Endodermal cell (in vitro differentiated cells): ENCODE measurements at regions not wholly inside any gene's neighbourhood (a gene's known extent, or its start where the extent isn't known, plus 50 kb on each side); places are given as distances from the start of the nearest gene placed in this dataset.

Source experiments
- DNase-seq: peaks from one replicate; pipeline ENCODE4 v3.0.0-alpha.2; 2017
- H3K27ac ChIP-seq: 2 replicates; pipeline ENCODE4 v1.5.1; 2013; ENCODE audit warnings: mild to moderate bottlenecking, low read depth, low read length, moderate library complexity
- H3K27me3 ChIP-seq: 2 replicates; pipeline ENCODE4 v1.6.1; 2013; ENCODE audit warnings: mild to moderate bottlenecking, low read length, moderate library complexity; ENCODE audit not compliant: insufficient read depth, control insufficient read depth, poor library complexity, severe bottlenecking
- H3K36me3 ChIP-seq: 2 replicates; pipeline ENCODE4 v1.7.0; 2013; ENCODE audit warnings: mild to moderate bottlenecking, low read length, moderate library complexity; ENCODE audit not compliant: control insufficient read depth, insufficient read depth
- H3K4me1 ChIP-seq: one replicate; pipeline ENCODE4 v1.7.0; 2013; ENCODE audit warnings: low read length; ENCODE audit not compliant: control insufficient read depth, insufficient read depth
- H3K4me3 ChIP-seq: 2 replicates; pipeline ENCODE4 v1.5.1; 2013; ENCODE audit warnings: mild to moderate bottlenecking, low read length, moderate library complexity
- H3K9ac ChIP-seq: 2 replicates; pipeline ENCODE4 v1.6.1; 2013; ENCODE audit warnings: mild to moderate bottlenecking, low read length, moderate library complexity; ENCODE audit not compliant: poor library complexity, severe bottlenecking; ENCODE audit errors: extremely low read depth
- H3K9me3 ChIP-seq: 2 replicates; pipeline ENCODE4 v1.6.1; 2013; ENCODE audit warnings: mild to moderate bottlenecking, low read length, moderate library complexity; ENCODE audit not compliant: control insufficient read depth
- H3K27ac Mint-ChIP-seq: 2 replicates; pipeline ENCODE4 v1.8.0; 2020; ENCODE audit warnings: mixed read lengths
- H3K27me3 Mint-ChIP-seq: 2 replicates; pipeline ENCODE4 v1.8.0; 2021; ENCODE audit warnings: mild to moderate bottlenecking, mixed read lengths; ENCODE audit not compliant: insufficient read depth
- H3K36me3 Mint-ChIP-seq: 2 replicates; pipeline ENCODE4 v1.8.0; 2020; ENCODE audit warnings: low read depth, mixed read lengths
- H3K4me1 Mint-ChIP-seq: 2 replicates; pipeline ENCODE4 v1.8.0; 2020; ENCODE audit warnings: mixed read lengths
- H3K4me3 Mint-ChIP-seq: 2 replicates; pipeline ENCODE4 v1.8.0; 2020; ENCODE audit warnings: mild to moderate bottlenecking, moderate library complexity, mixed read lengths
- H3K9me3 Mint-ChIP-seq: 2 replicates; pipeline ENCODE4 v1.8.0; 2020; ENCODE audit warnings: mild to moderate bottlenecking, mixed read lengths
- CTCF ChIP-seq: fragments of 200-600 bp; sonication (generic); conservative IDR thresholded peaks from 2 replicates; pipeline ENCODE4 v1.5.0; 2021; ENCODE audit warnings: antibody characterized with exemption, mild to moderate bottlenecking
- WGBS, 2 experiments: methylation state at CpG; one replicate each; pipeline versions ENCODE4 v1.1.5 to v1.1.7; 2013; ENCODE audit warnings: missing lambda C conversion rate in 2 of 2, mixed read lengths in 1 of 2; ENCODE audit not compliant: insufficient coverage in 1 of 2, insufficient read length in 1 of 2; 5-methylcytosine and 5-hydroxymethylcytosine counted together

DNA sequence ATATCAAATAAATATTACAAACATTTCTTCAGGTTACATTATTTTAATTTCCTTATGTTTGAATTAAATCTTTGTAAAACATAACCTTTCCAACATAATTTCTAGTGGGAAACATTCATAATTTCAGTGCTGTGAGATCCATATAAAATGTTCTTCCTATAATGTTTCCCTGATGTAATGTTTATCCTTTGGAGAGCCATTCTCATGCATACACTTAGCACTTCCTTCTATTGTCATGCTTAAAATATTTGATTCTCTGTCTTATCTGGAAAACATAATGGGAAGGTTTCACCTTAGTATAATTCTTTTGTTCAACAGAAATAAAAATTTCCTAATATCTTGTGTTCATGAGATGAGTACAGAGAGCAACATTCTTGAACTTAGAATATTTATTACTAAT, 472.5 kb downstream of the ADAMTS20 start:
- H3K9me3 Mint-ChIP-seq: peaks cover 20% of the 10 kb centered on the region
- no peak overlapping the region for H3K27ac ChIP-seq

GRCh38 chr12:43078976-43079375, 473.0 kb downstream of the ADAMTS20 start:
- Histone ChIP-seq H3K9ac (no peak overlapping the region), H3K27me3 (no peaks in the 10 kb centered on the region), H3K36me3 (no peaks in the 10 kb centered on the region), H3K4me3 (no peak overlapping the region), H3K9me3 (peaks cover 6% of the 10 kb centered on the region), H3K4me1 (no peaks in the 10 kb centered on the region), H3K27ac (no peak overlapping the region)
- Mint-ChIP-seq H3K9me3 (peaks cover 15% of the 10 kb centered on the region), H3K27me3 (no peaks in the 10 kb centered on the region), H3K36me3 (peaks cover 4% of the 10 kb centered on the region), H3K4me1 (peaks cover 5% of the 10 kb centered on the region), H3K27ac (no peak overlapping the region), H3K4me3 (no peak overlapping the region)
- no peak for TF ChIP-seq CTCF
- no peak for DNase-seq
- WGBS, 2 experiments: 93 to 100% methylated on average over 2 to 3 of the region's 3 CpGs

More for the DNA sequence above, 472.5 kb downstream of the ADAMTS20 start:
- no peak for DNase-seq
- H3K9me3 ChIP-seq: peaks cover 11% of the 10 kb centered on the region
- Mint-ChIP-seq H3K4me1 (peaks cover 5% of the 10 kb centered on the region), H3K27ac (no peak overlapping the region), H3K36me3 (peaks cover 4% of the 10 kb centered on the region), H3K4me3 (no peak overlapping the region), H3K27me3 (no peaks in the 10 kb centered on the region)
- H3K9ac ChIP-seq: no peak overlapping the region
- no peak overlapping the region for H3K4me3 ChIP-seq
- H3K36me3 ChIP-seq: no peaks in the 10 kb centered on the region
- H3K4me1 ChIP-seq: no peaks in the 10 kb centered on the region
- TF ChIP-seq CTCF: no peak
- H3K27me3 ChIP-seq: no peaks in the 10 kb centered on the region

GRCh38 chr12:43072431-43072830, 479.6 kb downstream of the ADAMTS20 start:
- Mint-ChIP-seq H3K9me3 (no peaks in the 10 kb centered on the region), H3K4me1 (no peaks in the 10 kb centered on the region), H3K27ac (no peak overlapping the region), H3K36me3 (no peaks in the 10 kb centered on the region), H3K4me3 (no peak overlapping the region), H3K27me3 (no peaks in the 10 kb centered on the region)
- Histone ChIP-seq H3K27ac (no peak overlapping the region), H3K9ac (no peak overlapping the region), H3K36me3 (no peaks in the 10 kb centered on the region), H3K4me3 (no peak overlapping the region), H3K4me1 (no peaks in the 10 kb centered on the region), H3K9me3 (peaks cover 5% of the 10 kb centered on the region), H3K27me3 (no peaks in the 10 kb centered on the region)
- no peak for TF ChIP-seq CTCF
- 91 to 94% methylated on average over 1 of the region's 1 CpG for WGBS, 2 experiments
- no peak for DNase-seq
